A673 (cell line): ENCODE measurements at regions not wholly inside any gene's neighbourhood (a gene's known extent, or its start where the extent isn't known, plus 50 kb on each side); places are given as distances from the start of the nearest gene placed in this dataset.

Source experiments
- BruUV-seq: library from RNA; stranded (reverse); fragments of 400-500 nt; replicated peaks from 2 replicates; lab custom pipeline; 2021; lab: Mats Ljungman, UMichigan
- CTCF ChIA-PET: fragments of 300-600 bp; sonication (Branson Sonifier 250); formaldehyde crosslinking; loops from one replicate; lab custom pipeline; 2022; ENCODE audit warnings: antibody characterized with exemption; lab: Charles Lee
- POLR2A ChIA-PET: fragments of 300-600 bp; sonication (Branson Sonifier 250); formaldehyde crosslinking; loops from one replicate; lab custom pipeline; 2022; ENCODE audit warnings: antibody characterized with exemption; ENCODE audit not compliant: low non-redundant PET; lab: Charles Lee
- DNase-seq: peaks from one replicate; pipeline ENCODE4 v3.0.0-alpha.2; 2015; ENCODE audit warnings: low spot score
- H3K27ac ChIP-seq: fragments of 200-600 bp; sonication (generic); 2 replicates; pipeline ENCODE4 v1.5.1; 2016; ENCODE audit warnings: mixed run types, low read depth, mild to moderate bottlenecking, mixed read lengths, antibody characterized with exemption, low read length; ENCODE audit not compliant: poor library complexity, severe bottlenecking
- H3K27me3 ChIP-seq: fragments of 200-600 bp; sonication (generic); replicated peaks from 2 replicates; pipeline ENCODE4 v1.6.1; 2017; ENCODE audit warnings: mixed run types, low read depth, mild to moderate bottlenecking, mixed read lengths, antibody characterized with exemption, low read length; ENCODE audit not compliant: insufficient read depth, poor library complexity
- H3K36me3 ChIP-seq: fragments of 200-600 bp; sonication (generic); 2 replicates; pipeline ENCODE4 v1.6.1; 2016; ENCODE audit warnings: mixed run types, mild to moderate bottlenecking, mixed read lengths, antibody characterized with exemption, low read length; ENCODE audit not compliant: insufficient read depth, poor library complexity, severe bottlenecking
- H3K4me1 ChIP-seq: fragments of 200-600 bp; sonication (generic); 2 replicates; pipeline ENCODE4 v1.6.1; 2017; ENCODE audit warnings: mixed run types, mild to moderate bottlenecking, mixed read lengths, antibody characterized with exemption, low read length; ENCODE audit not compliant: insufficient read depth, poor library complexity, severe bottlenecking
- H3K4me3 ChIP-seq: fragments of 200-600 bp; sonication (generic); 2 replicates; pipeline ENCODE4 v1.5.1; 2016; ENCODE audit warnings: low read depth, mixed run types, mild to moderate bottlenecking, mixed read lengths, low read length; ENCODE audit not compliant: poor library complexity, severe bottlenecking
- H3K9me3 ChIP-seq: fragments of 200-600 bp; sonication (generic); 2 replicates; pipeline ENCODE4 v1.6.1; 2016; ENCODE audit warnings: mixed run types, low read depth, mild to moderate bottlenecking, mixed read lengths, antibody characterized with exemption, low read length; ENCODE audit not compliant: poor library complexity, severe bottlenecking
- EZH2 ChIP-seq: fragments of 200-600 bp; sonication (generic); IDR thresholded peaks from 2 replicates; pipeline ENCODE4 v1.6.1; 2017; ENCODE audit warnings: borderline replicate concordance, low read depth, mild to moderate bottlenecking, mixed read lengths, antibody characterized with exemption, low read length; ENCODE audit not compliant: poor library complexity, severe bottlenecking
- intact Hi-C: fragments of 100-400 bp; cut with micrococcal nuclease; formaldehyde crosslinking; loops from one replicate; pipeline ENCODE4 v1.10.0; 2022; ENCODE audit not compliant: unreplicated experiment
- TF ChIP-seq, protein P1 (sequence below): fragments of 300-800, 200-600 bp; sonication (generic); conservative IDR thresholded peaks from 2 replicates; pipeline ENCODE4 v1.5.1; 2017; ENCODE audit warnings: low read depth, mild to moderate bottlenecking, antibody characterized with exemption, low read length, moderate library complexity, mixed read lengths

DNA sequence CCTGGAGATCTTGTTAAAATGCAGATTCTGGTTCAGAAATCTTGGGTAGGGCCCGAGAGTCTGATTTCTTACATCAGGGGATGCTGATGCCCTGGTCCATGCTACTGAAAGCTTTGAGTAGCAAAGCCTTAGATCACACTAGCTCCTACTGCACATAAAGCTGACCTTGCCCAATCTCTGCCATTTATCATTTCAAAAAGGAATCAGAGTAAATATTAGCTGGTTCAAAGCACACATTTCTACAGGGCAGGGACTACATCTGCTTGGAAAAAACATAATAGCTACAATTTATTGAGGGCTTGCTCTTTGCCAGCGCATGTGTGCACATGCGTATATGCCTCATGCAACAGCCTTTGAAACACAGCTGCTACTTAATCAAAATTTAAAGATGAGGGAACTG, 440.4 kb upstream of the ARID1B start:
- Histone ChIP-seq H3K9me3 (peaks cover 11% of the 10 kb centered on the region), H3K4me3 (no peak overlapping the region), H3K36me3 (no peaks in the 10 kb centered on the region), H3K27ac (no peak overlapping the region), H3K4me1 (no peaks in the 10 kb centered on the region), H3K27me3 (no peaks in the 10 kb centered on the region)
- ChIA-PET POLR2A (no interaction called here), CTCF (no interaction called here)
- intact Hi-C loops, result no loop called here
- no TSS peak for BruUV-seq
- no peak for TF ChIP-seq EZH2
- TF ChIP-seq, protein P1, sequence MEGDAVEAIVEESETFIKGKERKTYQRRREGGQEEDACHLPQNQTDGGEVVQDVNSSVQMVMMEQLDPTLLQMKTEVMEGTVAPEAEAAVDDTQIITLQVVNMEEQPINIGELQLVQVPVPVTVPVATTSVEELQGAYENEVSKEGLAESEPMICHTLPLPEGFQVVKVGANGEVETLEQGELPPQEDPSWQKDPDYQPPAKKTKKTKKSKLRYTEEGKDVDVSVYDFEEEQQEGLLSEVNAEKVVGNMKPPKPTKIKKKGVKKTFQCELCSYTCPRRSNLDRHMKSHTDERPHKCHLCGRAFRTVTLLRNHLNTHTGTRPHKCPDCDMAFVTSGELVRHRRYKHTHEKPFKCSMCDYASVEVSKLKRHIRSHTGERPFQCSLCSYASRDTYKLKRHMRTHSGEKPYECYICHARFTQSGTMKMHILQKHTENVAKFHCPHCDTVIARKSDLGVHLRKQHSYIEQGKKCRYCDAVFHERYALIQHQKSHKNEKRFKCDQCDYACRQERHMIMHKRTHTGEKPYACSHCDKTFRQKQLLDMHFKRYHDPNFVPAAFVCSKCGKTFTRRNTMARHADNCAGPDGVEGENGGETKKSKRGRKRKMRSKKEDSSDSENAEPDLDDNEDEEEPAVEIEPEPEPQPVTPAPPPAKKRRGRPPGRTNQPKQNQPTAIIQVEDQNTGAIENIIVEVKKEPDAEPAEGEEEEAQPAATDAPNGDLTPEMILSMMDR, result no peak
- no peak for DNase-seq

DNA sequence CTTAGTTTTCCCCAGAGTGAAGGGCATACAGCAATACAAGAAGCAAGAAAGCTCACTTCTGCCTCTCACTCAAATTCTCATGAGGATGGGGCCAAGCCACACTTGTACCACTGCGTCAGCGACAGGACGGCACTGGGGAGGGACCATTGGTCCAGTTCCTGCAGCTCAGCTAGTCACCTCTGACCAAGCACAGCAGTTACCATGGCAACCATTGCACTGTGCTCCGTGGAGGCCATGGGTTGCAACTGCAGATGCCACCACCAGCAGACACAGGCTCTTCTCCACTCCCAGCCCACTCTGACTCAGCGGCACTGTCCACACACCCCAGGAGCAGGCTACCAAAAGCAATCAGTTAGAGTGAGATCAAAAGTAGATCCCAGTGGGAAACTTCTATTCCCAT, 441.1 kb upstream of the ARID1B start:
- no peak for TF ChIP-seq EZH2
- TF ChIP-seq, protein P1, result no peak
- no peak overlapping the region for H3K4me3 ChIP-seq
- no peaks in the 10 kb centered on the region for H3K4me1 ChIP-seq
- no peaks in the 10 kb centered on the region for H3K27me3 ChIP-seq
- no TSS peak for BruUV-seq
- no peak for DNase-seq
- no peaks in the 10 kb centered on the region for H3K36me3 ChIP-seq
- intact Hi-C loops, result no loop called here
- no peak overlapping the region for H3K27ac ChIP-seq
- peaks cover 15% of the 10 kb centered on the region for H3K9me3 ChIP-seq
- POLR2A ChIA-PET, result no interaction called here
- CTCF ChIA-PET, result no interaction called here

DNA sequence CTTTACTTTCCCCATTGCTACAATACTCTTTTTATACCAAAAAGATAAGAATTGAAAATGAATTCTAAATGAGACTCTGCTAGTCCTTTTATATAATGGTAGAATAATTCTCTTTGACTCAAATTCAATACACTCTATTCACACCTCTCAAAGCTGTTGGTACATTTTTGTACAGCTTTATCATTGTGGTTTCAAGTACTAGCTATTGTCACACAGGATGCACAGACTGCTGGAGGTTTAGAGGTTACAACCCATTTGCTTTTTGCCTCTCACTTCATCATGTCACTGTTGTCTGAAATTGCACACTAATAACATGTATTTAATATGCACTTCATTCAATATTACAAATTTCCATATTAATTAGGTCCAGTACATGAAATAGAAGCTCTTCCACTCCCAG, 442.2 kb upstream of the ARID1B start:
- no peak for DNase-seq
- BruUV-seq, result no TSS peak
- POLR2A ChIA-PET, result no interaction called here
- CTCF ChIA-PET, result no interaction called here
- Histone ChIP-seq H3K27me3 (no peaks in the 10 kb centered on the region), H3K27ac (no peak overlapping the region), H3K4me3 (no peak overlapping the region), H3K9me3 (peaks cover 15% of the 10 kb centered on the region), H3K4me1 (no peaks in the 10 kb centered on the region), H3K36me3 (no peaks in the 10 kb centered on the region)
- intact Hi-C loops, result no loop called here
- TF ChIP-seq, protein P1, result no peak
- TF ChIP-seq EZH2, result no peak
